NB4 (cell line): ENCODE measurements at regions not wholly inside any gene's neighbourhood (a gene's known extent, or its start where the extent isn't known, plus 50 kb on each side); places are given as distances from the start of the nearest gene placed in this dataset.

Source experiments
- DNase-seq: peaks from one replicate; pipeline ENCODE4 v3.0.0; 2010; ENCODE audit warnings: low read depth
- H3K4me3 ChIP-seq: one replicate; pipeline ENCODE4 v1.5.1; 2011; ENCODE audit warnings: mild to moderate bottlenecking, low read depth, low read length, moderate library complexity
- MYC ChIP-seq: IDR thresholded peaks from 2 replicates; pipeline ENCODE4 v1.6.1; 2011; ENCODE audit warnings: low read depth, low read length
- POLR2A ChIP-seq: IDR thresholded peaks from 2 replicates; pipeline ENCODE4 v1.6.1; 2011; ENCODE audit warnings: mild to moderate bottlenecking; ENCODE audit not compliant: insufficient read length; ENCODE audit errors: extremely low read depth
- TF ChIP-seq, protein P1 (sequence below): IDR thresholded peaks from one replicate; pipeline ENCODE4 v1.5.1; 2012; ENCODE audit warnings: low read depth, low read length
- TF ChIP-seq, protein P2 (sequence below): IDR thresholded peaks from 2 replicates; pipeline ENCODE4 v1.6.1; 2011; ENCODE audit warnings: low read depth, low read length

DNA sequence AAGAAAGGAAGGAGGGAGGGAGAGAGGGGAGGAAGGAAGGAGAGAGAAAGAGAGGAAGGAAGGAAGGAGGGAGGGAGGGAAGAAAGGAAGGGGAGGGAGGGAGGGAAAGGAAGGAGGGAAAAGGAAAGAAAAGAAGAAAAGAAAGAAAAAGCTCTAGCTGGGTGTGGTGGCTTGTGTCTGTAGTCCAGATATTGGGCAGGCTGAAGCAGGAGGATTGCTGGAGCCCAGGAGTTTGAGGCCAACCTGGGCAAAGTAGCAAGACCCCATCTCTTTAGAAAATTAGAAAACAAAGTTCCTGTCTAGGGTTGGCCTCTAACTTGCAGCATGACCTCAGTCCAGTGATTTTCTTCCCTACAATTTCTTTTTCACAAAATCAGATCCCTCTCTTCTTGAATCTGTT is 208.2 kb upstream of the NUDT4 start:
- H3K4me3 ChIP-seq, result no peak overlapping the region
- TF ChIP-seq MYC, result no peak
- no peak for TF ChIP-seq POLR2A
- TF ChIP-seq, protein P1, sequence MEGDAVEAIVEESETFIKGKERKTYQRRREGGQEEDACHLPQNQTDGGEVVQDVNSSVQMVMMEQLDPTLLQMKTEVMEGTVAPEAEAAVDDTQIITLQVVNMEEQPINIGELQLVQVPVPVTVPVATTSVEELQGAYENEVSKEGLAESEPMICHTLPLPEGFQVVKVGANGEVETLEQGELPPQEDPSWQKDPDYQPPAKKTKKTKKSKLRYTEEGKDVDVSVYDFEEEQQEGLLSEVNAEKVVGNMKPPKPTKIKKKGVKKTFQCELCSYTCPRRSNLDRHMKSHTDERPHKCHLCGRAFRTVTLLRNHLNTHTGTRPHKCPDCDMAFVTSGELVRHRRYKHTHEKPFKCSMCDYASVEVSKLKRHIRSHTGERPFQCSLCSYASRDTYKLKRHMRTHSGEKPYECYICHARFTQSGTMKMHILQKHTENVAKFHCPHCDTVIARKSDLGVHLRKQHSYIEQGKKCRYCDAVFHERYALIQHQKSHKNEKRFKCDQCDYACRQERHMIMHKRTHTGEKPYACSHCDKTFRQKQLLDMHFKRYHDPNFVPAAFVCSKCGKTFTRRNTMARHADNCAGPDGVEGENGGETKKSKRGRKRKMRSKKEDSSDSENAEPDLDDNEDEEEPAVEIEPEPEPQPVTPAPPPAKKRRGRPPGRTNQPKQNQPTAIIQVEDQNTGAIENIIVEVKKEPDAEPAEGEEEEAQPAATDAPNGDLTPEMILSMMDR, result no peak
- TF ChIP-seq, protein P2, sequence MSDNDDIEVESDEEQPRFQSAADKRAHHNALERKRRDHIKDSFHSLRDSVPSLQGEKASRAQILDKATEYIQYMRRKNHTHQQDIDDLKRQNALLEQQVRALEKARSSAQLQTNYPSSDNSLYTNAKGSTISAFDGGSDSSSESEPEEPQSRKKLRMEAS, result no peak
- no peak for DNase-seq

DNA sequence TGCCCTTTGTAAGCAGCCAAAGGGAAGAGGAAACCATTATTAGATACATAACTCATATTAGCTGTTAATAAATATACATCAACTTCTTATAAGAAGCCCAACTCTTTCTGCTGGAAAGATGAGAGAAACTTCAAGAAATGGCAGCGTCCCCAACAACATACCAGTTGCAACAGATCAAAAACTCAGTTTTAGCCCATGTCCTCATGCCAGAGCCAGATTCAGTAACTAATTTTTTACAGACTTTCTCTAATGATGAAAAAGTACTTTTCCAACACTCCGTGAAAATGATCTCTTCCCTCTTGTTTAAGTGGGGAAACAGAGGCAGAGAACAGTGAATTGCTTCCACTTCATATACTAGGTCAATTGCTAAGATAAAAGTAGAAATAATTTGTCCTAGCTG is 206.8 kb upstream of the NUDT4 start:
- TF ChIP-seq POLR2A (no peak), MYC (no peak)
- TF ChIP-seq, protein P2, result no peak
- TF ChIP-seq, protein P1, result no peak
- H3K4me3 ChIP-seq, result no peak overlapping the region
- no peak for DNase-seq

DNA sequence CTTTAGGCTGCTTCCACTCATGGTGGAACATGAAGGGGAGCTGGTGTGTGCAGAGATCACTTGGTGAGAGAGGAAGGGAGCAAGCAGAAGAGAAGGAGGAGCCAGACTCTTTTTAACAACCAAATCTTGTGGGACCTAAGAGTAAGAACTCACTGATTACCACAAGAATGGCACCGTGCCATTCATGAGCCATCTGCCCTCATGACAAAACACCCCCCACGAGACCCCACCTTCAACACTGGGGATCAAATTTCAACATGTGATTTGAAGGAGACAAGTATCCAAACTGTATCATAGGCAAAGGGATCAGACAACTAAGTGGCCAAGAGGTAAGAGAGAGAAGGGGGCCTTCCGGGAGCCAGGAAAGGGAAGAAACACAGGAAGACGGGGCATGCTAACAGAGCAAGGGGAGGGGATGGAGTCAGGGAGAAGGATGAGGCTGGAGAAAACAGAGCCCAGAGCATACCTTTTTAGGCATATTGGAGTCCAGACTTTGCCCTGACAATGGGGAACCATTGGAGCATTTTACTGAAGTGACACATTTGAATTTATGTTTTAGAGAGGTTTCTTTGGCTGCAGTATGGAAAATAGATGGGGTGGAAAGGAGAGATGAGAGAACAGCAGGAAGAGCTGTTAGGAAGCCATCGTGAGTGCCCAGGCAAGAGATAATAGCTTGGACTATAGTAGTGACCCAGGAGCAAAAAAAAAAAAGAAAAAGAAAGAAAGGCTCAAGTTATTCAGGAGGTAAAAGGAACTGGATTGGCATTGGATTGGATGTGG is 204.4 kb upstream of the NUDT4 start:
- DNase-seq, result no peak
- no peak for TF ChIP-seq POLR2A
- H3K4me3 ChIP-seq, result no peak overlapping the region

DNA sequence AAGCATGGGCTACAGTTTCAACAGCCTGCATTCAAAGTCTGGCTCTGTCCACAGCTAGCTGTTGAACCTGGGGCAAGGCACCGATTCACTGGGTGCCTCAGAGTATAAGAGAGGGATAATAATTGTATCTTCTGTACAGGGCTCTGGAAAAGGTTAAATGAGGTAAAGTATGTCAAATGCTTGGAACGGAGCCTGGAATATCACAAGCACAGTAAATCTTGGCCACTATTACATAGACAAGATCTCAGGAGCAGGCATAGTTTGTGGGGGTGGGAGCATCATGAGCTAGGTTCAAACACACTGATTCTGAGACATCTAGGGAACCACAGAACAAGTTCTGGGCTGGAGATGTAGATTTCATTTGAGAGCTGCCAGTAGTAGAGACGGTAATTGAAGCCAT is 203.7 kb upstream of the NUDT4 start:
- no peak overlapping the region for H3K4me3 ChIP-seq
- TF ChIP-seq, protein P2, result no peak
- TF ChIP-seq, protein P1, result no peak
- no peak for TF ChIP-seq POLR2A
- no peak for DNase-seq

DNA sequence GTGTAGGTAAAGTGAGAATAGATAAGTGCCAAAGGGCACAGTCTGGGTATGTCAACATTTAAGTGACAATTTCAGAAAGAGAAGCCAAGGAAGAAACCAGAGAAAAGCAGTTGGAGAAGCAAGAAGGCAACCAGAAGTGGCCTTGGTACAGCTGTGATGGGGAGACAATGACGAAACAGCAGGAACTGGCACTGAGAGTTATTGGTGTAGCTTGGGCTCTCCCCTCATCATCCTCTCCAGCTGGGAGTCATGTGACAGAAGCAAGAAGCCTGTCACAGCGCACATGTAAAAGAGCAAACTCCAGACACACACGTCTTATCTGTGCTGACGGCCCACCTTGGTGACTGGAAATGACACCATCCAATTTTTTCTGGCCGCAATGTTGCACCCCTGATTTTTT is 203.3 kb upstream of the NUDT4 start:
- peak; percentile 31 for DNase-seq
- TF ChIP-seq POLR2A (no peak), MYC (no peak)
- TF ChIP-seq, protein P1, result no peak
- TF ChIP-seq, protein P2, result no peak
- H3K4me3 ChIP-seq, result no peak overlapping the region

DNA sequence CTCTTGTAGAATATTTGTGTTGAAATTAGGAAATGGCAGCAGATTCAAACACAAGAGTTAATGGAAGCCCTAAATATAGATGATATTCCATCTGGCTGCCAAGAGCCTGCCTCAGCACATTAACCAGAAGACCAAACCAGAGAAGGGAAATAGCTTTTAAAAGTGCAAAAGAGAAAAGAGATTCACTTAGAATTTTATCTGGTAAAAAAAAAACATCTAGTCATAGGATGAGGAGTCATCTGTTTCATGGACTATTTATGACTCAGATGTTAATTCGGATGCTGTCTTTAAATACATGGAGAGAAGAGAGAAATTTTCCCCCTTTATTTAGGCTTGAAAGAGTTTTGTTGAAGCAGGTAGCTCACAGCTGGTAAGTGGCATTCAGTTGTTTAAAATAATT is 201.6 kb upstream of the NUDT4 start:
- no peak for DNase-seq
- TF ChIP-seq MYC (no peak), POLR2A (no peak)
- TF ChIP-seq, protein P1, result no peak
- TF ChIP-seq, protein P2, result no peak
- H3K4me3 ChIP-seq, result no peak overlapping the region
